Karpas-422 (cell line): ENCODE measurements at regions not wholly inside any gene's neighbourhood (a gene's known extent, or its start where the extent isn't known, plus 50 kb on each side); places are given as distances from the start of the nearest gene placed in this dataset.

Experiments
- DNase-seq: peaks from one replicate; pipeline ENCODE4 v3.0.0-alpha.2; 2015
- H2AFZ ChIP-seq: fragments of 200-600 bp; sonication (generic); 2 replicates; pipeline ENCODE4 v1.6.1; 2014; ENCODE audit warnings: antibody characterized with exemption, low read length, mixed read lengths
- H3K27ac ChIP-seq: fragments of 200-600 bp; sonication (generic); 2 replicates; pipeline ENCODE4 v1.5.1; 2014; ENCODE audit warnings: mild to moderate bottlenecking, low read length, moderate library complexity
- H3K27me3 ChIP-seq: fragments of 200-600 bp; sonication (generic); 2 replicates; pipeline ENCODE4 v1.6.1; 2014; ENCODE audit warnings: low read length, mixed read lengths
- H3K36me3 ChIP-seq: fragments of 200-600 bp; sonication (generic); 2 replicates; pipeline ENCODE4 v1.6.1; 2014; ENCODE audit warnings: low read length, mixed read lengths; ENCODE audit not compliant: insufficient read depth
- H3K4me1 ChIP-seq: fragments of 200-600 bp; sonication (generic); 2 replicates; pipeline ENCODE4 v1.6.1; 2014; ENCODE audit warnings: mild to moderate bottlenecking, low read length, mixed read lengths
- H3K4me2 ChIP-seq: fragments of 200-600 bp; sonication (generic); 2 replicates; pipeline ENCODE4 v1.6.1; 2014; ENCODE audit warnings: low read length, low read depth, mild to moderate bottlenecking; ENCODE audit not compliant: poor library complexity, severe bottlenecking
- H3K4me3 ChIP-seq: fragments of 200-600 bp; sonication (generic); 2 replicates; pipeline ENCODE4 v1.5.1; 2014; ENCODE audit warnings: mild to moderate bottlenecking, antibody characterized with exemption, low read length, mixed read lengths
- H3K79me2 ChIP-seq: fragments of 200-600 bp; sonication (generic); 2 replicates; pipeline ENCODE4 v1.6.1; 2014; ENCODE audit warnings: mild to moderate bottlenecking, low read length, mixed read lengths
- H3K9ac ChIP-seq: fragments of 200-600 bp; sonication (generic); 2 replicates; pipeline ENCODE4 v1.6.0; 2014; ENCODE audit warnings: low read length
- H3K9me2 ChIP-seq: fragments of 200-600 bp; sonication (generic), shearing (Covaris generic); replicated peaks from 2 replicates; pipeline ENCODE4 v1.6.0; 2014; ENCODE audit warnings: mild to moderate bottlenecking, low read length, moderate library complexity; ENCODE audit not compliant: insufficient read depth
- H3K9me3 ChIP-seq: fragments of 300-700, 200-600 bp; sonication (generic); 2 replicates; pipeline ENCODE4 v1.6.1; 2014; ENCODE audit warnings: low read length, mixed read lengths
- H4K20me1 ChIP-seq: fragments of 200-600 bp; sonication (generic); 2 replicates; pipeline ENCODE4 v1.6.1; 2014; ENCODE audit warnings: mild to moderate bottlenecking, antibody characterized with exemption, low read length, low read depth; ENCODE audit not compliant: insufficient read depth

- H4K20me1 ChIP-seq, result no peaks in the 10 kb centered on the region; the same call in 1 of the 2 replicates
- no peaks in the 10 kb centered on the region for H3K9me2 ChIP-seq
- H3K79me2 ChIP-seq, result no peaks in the 10 kb centered on the region
- H3K9ac ChIP-seq, result no peak overlapping the region
- no peak overlapping the region for H3K4me2 ChIP-seq
- H3K4me1 ChIP-seq, result peaks cover 5% of the 10 kb centered on the region
- no peak for DNase-seq
- H3K27ac ChIP-seq, result no peak overlapping the region
- no peaks in the 10 kb centered on the region for H3K27me3 ChIP-seq
- H2AFZ ChIP-seq, result no peak overlapping the region
- H3K4me3 ChIP-seq, result no peak overlapping the region
- no peaks in the 10 kb centered on the region for H3K9me3 ChIP-seq
- H3K36me3 ChIP-seq, result no peaks in the 10 kb centered on the region
Measured at GRCh38 chr16:85178006-85178591, 65.8 kb upstream of the CIBAR2 start.

GRCh38 chr16:85178596-85178995 is 66.3 kb upstream of the CIBAR2 start:
- H3K36me3 ChIP-seq, result no peaks in the 10 kb centered on the region
- H4K20me1 ChIP-seq, result no peaks in the 10 kb centered on the region; the same call in 1 of the 2 replicates
- no peaks in the 10 kb centered on the region for H3K79me2 ChIP-seq

GRCh38 chr16:85179344-85180046 is 67.2 kb upstream of the CIBAR2 start:
- Histone ChIP-seq H3K9me2 (no peaks in the 10 kb centered on the region), H3K4me3 (no peak overlapping the region), H4K20me1 (no peaks in the 10 kb centered on the region; the same call in 1 of the 2 replicates), H3K27me3 (no peaks in the 10 kb centered on the region), H3K4me1 (peaks cover 5% of the 10 kb centered on the region), H2AFZ (no peak overlapping the region), H3K9me3 (no peaks in the 10 kb centered on the region), H3K9ac (no peak overlapping the region), H3K4me2 (no peak overlapping the region), H3K27ac (no peak overlapping the region), H3K36me3 (no peaks in the 10 kb centered on the region), H3K79me2 (no peaks in the 10 kb centered on the region)
- DNase-seq, result no peak

More at GRCh38 chr16:85178596-85178995, 66.3 kb upstream of the CIBAR2 start:
- Histone ChIP-seq H3K4me2 (no peak overlapping the region), H3K4me1 (peaks cover 5% of the 10 kb centered on the region), H3K4me3 (no peak overlapping the region), H3K9me2 (no peaks in the 10 kb centered on the region), H2AFZ (no peak overlapping the region), H3K27me3 (no peaks in the 10 kb centered on the region), H3K27ac (no peak overlapping the region), H3K9ac (no peak overlapping the region), H3K9me3 (no peaks in the 10 kb centered on the region)
- no peak for DNase-seq

- Histone ChIP-seq H2AFZ (no peak overlapping the region), H3K27me3 (no peaks in the 10 kb centered on the region), H3K9me2 (no peaks in the 10 kb centered on the region), H3K79me2 (no peaks in the 10 kb centered on the region), H3K4me1 (peaks cover 1% of the 10 kb centered on the region), H3K36me3 (no peaks in the 10 kb centered on the region), H4K20me1 (no peaks in the 10 kb centered on the region), H3K4me2 (no peak overlapping the region), H3K9ac (no peak overlapping the region), H3K4me3 (no peak overlapping the region), H3K9me3 (no peaks in the 10 kb centered on the region), H3K27ac (no peak overlapping the region)
- DNase-seq, result no peak
Measured at GRCh38 chr16:85180047-85180826, 68.0 kb upstream of the CIBAR2 start.

DNA sequence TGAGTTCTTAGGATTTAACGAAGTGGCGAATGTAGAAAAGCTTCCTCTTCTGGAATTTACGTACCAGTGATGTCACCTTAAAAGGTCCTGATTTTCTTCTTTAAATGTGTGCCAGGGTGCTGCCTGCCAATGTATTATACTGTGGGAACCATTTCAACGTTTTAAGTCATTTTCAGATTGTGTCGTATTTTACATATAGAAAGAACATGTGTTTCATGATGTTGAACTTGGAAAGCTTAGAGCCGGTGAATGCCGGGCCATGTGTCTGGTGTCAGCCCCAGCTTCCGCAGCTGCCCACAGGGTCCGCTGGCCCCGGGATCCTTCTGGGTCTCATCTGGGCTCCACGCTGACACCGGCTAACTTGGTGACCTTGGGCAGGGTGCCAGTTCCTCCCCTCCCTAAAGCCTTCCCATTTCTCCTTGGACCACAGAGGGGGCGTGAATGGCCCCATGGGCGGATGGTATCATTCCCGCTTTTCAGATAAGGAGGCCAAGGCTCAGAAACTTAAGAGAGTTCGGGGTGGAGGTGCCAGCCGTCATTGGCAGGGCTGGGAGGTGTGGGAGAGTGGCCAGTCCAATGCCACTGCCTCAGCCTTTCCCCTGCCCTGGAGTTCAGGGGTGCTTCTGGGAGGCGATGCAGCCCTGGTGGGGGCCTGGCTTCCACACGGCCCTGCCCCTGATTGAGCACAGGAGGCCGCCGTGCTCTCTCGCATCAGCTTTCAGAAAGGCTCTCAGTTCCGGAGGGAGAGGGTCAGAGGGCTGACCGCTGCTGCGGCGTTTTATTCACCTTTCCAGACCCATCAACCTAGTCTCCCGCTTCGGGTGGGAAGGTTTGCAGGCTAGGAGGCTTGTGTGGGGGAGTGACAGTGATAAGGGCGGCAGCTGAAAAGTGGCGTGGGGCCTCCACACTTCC is 68.8 kb upstream of the CIBAR2 start:
- H2AFZ ChIP-seq, result no peak overlapping the region
- H3K4me3 ChIP-seq, result no peak overlapping the region
- no peaks in the 10 kb centered on the region for H3K9me2 ChIP-seq
- H3K4me1 ChIP-seq, result no peaks in the 10 kb centered on the region
- no peaks in the 10 kb centered on the region for H3K9me3 ChIP-seq
- no peaks in the 10 kb centered on the region for H3K36me3 ChIP-seq
- H4K20me1 ChIP-seq, result no peaks in the 10 kb centered on the region
- H3K9ac ChIP-seq, result no peak overlapping the region
- no peak overlapping the region for H3K4me2 ChIP-seq
- no peaks in the 10 kb centered on the region for H3K27me3 ChIP-seq
- no peak overlapping the region for H3K27ac ChIP-seq
- H3K79me2 ChIP-seq, result no peaks in the 10 kb centered on the region
- DNase-seq, result no peak

- no peak for DNase-seq
- no peaks in the 10 kb centered on the region for H3K79me2 ChIP-seq
- H3K9me2 ChIP-seq, result no peaks in the 10 kb centered on the region
- no peaks in the 10 kb centered on the region for H3K4me1 ChIP-seq
- H4K20me1 ChIP-seq, result no peaks in the 10 kb centered on the region
- no peak overlapping the region for H3K9ac ChIP-seq
- no peak overlapping the region for H2AFZ ChIP-seq
- no peaks in the 10 kb centered on the region for H3K9me3 ChIP-seq
- H3K4me3 ChIP-seq, result no peak overlapping the region
- no peaks in the 10 kb centered on the region for H3K36me3 ChIP-seq
- H3K27me3 ChIP-seq, result no peaks in the 10 kb centered on the region
- no peak overlapping the region for H3K27ac ChIP-seq
- H3K4me2 ChIP-seq, result no peak overlapping the region
Measured at GRCh38 chr16:85181739-85182129, 69.5 kb upstream of the CIBAR2 start.

DNA sequence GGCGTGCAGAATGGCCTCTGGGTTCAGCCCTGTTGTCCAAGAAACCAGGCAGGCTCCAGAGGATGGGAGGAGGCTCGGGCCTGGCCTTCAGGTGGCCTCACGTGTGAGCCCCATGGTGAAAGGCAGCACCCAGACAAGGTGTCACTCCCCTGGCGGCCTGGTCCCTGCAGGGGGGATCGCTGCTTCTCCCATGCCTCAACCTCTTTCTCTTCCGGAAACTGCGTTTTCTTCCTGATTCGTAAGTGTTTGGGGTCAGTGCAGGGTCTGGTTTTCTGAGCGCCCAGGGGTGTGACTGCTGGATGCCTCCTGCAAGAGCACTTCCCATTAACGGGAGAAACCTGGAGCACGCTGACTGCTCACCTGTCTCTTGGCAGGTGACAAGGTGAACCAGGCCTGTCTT is 70.0 kb upstream of the CIBAR2 start:
- Histone ChIP-seq H3K27me3 (no peaks in the 10 kb centered on the region), H3K9me3 (no peaks in the 10 kb centered on the region), H3K79me2 (no peaks in the 10 kb centered on the region), H3K36me3 (no peaks in the 10 kb centered on the region), H3K9ac (no peak overlapping the region), H3K9me2 (no peaks in the 10 kb centered on the region), H3K4me3 (no peak overlapping the region), H3K27ac (no peak overlapping the region), H4K20me1 (no peaks in the 10 kb centered on the region), H2AFZ (no peak overlapping the region), H3K4me2 (no peak overlapping the region), H3K4me1 (no peaks in the 10 kb centered on the region)
- DNase-seq, result no peak
